ENCODE measurements at regions not wholly inside any gene's neighbourhood (a gene's known extent, or its start where the extent isn't known, plus 50 kb on each side); places are given as distances from the start of the nearest gene placed in this dataset.

GRCh38 chr12:114257687-114258086 is 148.3 kb downstream of the TBX5 start:
- no peak overlapping the region for H3K9ac ChIP-seq (ENCODE audit: extremely low read depth, insufficient read length, low read length)
- peaks cover 5% of the 10 kb centered on the region; the same call in 1 of the 2 replicates for H3K27me3 Mint-ChIP-seq (ENCODE audit: low read depth)
- TF ChIP-seq, protein P1, sequence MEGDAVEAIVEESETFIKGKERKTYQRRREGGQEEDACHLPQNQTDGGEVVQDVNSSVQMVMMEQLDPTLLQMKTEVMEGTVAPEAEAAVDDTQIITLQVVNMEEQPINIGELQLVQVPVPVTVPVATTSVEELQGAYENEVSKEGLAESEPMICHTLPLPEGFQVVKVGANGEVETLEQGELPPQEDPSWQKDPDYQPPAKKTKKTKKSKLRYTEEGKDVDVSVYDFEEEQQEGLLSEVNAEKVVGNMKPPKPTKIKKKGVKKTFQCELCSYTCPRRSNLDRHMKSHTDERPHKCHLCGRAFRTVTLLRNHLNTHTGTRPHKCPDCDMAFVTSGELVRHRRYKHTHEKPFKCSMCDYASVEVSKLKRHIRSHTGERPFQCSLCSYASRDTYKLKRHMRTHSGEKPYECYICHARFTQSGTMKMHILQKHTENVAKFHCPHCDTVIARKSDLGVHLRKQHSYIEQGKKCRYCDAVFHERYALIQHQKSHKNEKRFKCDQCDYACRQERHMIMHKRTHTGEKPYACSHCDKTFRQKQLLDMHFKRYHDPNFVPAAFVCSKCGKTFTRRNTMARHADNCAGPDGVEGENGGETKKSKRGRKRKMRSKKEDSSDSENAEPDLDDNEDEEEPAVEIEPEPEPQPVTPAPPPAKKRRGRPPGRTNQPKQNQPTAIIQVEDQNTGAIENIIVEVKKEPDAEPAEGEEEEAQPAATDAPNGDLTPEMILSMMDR (conservative IDR thresholded peaks at IDR 0.05), result no peak
- no peaks in the 10 kb centered on the region; a peak in 1 of 7 replicates for H3K36me3 Mint-ChIP-seq (ENCODE audit: insufficient read depth in 1 of 3, low read depth in 3 of 3)
- no peaks in the 10 kb centered on the region; a peak in 2 of 5 replicates for H3K9me3 Mint-ChIP-seq
- no peak overlapping the region for H3K18ac ChIP-seq (ENCODE audit: insufficient read length, low read depth, low read length)
- H3K4me2 ChIP-seq (ENCODE audit: insufficient read depth, insufficient read length, low read length), result no peak overlapping the region
- H3K23me2 ChIP-seq (ENCODE audit: insufficient read length, low read depth, low read length, poor library complexity, severe bottlenecking), result no peaks in the 10 kb centered on the region
- H3K27ac Mint-ChIP-seq, result no peak overlapping the region
- no peak overlapping the region for H4K5ac ChIP-seq (ENCODE audit: insufficient read length, low read depth, low read length)
- H3K27ac ChIP-seq (ENCODE audit: insufficient read length, low read depth, low read length), result no peak overlapping the region
- H2BK20ac ChIP-seq (ENCODE audit: low read depth, low read length, poor library complexity, severe bottlenecking), result no peak overlapping the region
- no peak overlapping the region for H2BK5ac ChIP-seq (ENCODE audit: insufficient read length, low read length)
- H3K27me3 ChIP-seq (ENCODE audit: insufficient read depth, low read length), result no peaks in the 10 kb centered on the region
- H3T11ph ChIP-seq (ENCODE audit: low read length), result no peak overlapping the region
- H4K91ac ChIP-seq (ENCODE audit: insufficient read length, low read depth, low read length), result no peak overlapping the region
- H3K23ac ChIP-seq (ENCODE audit: insufficient read length, low read depth, low read length), result no peak overlapping the region
- no peak overlapping the region for H3K14ac ChIP-seq (ENCODE audit: insufficient read depth, low read length)
- peaks cover 6 to 12% of the 10 kb centered on the region in 2 experiments for H3K4me1 Mint-ChIP-seq
- H4K8ac ChIP-seq (replicated peaks; ENCODE audit: insufficient read length, low read depth, low read length), result no peak overlapping the region
- no peak overlapping the region for H3K56ac ChIP-seq (ENCODE audit: insufficient read length, low read depth, low read length)
- no peak overlapping the region for H3K4me3 Mint-ChIP-seq
- H2AK5ac ChIP-seq (ENCODE audit: insufficient read length, low read length), result no peak overlapping the region
- H3K4ac ChIP-seq (ENCODE audit: low read depth, low read length), result no peak overlapping the region
- DNase-seq, result no peak
- H2AFZ ChIP-seq (ENCODE audit: low read length), result no peak overlapping the region
- H3K79me2 ChIP-seq (ENCODE audit: insufficient read depth, low read length), result no peaks in the 10 kb centered on the region
- no peaks in the 10 kb centered on the region for H3K9me3 ChIP-seq (ENCODE audit: control insufficient read depth, low read depth, low read length)
- no peak overlapping the region for H2BK15ac ChIP-seq (ENCODE audit: low read depth, low read length)
- H4K20me1 ChIP-seq (ENCODE audit: control insufficient read depth, insufficient read depth, insufficient read length), result no peaks in the 10 kb centered on the region
- H2BK120ac ChIP-seq (ENCODE audit: low read depth, low read length, poor library complexity, severe bottlenecking), result no peak overlapping the region
- H3K79me1 ChIP-seq (ENCODE audit: insufficient read depth, low read depth, low read length, poor library complexity, severe bottlenecking), result no peaks in the 10 kb centered on the region
- no peaks in the 10 kb centered on the region; the same call in 1 of the 2 replicates for H3K4me1 ChIP-seq (ENCODE audit: insufficient read depth, low read length)
- no peak overlapping the region for H2BK12ac ChIP-seq (ENCODE audit: insufficient read length, low read depth, low read length)
- WGBS (ENCODE audit: extremely low coverage, insufficient read length, low lambda C conversion rate), result no CpG with 5 or more reads among the region's 4 CpGs
